ENCODE measurements at regions not wholly inside any gene's neighbourhood (a gene's known extent, or its start where the extent isn't known, plus 50 kb on each side); places are given as distances from the start of the nearest gene placed in this dataset.
"Not testable (repeated sequence)": the region's sequence is repeated elsewhere in the genome, so short reads cannot be mapped to it uniquely, and the experiment has no call there.

GRCh38 chr5:8831251-8831650 lies 714.6 kb downstream of the SEMA5A start:
- ChIA-PET POLR2A (no interaction called here), CTCF (no interaction called here)
- WGBS (ENCODE audit: insufficient coverage): no CpG with 5 or more reads among the region's 3 CpGs
- no peaks in the 10 kb centered on the region for H3K9me3 ChIP-seq (ENCODE audit: control extremely low read depth in 1 of 5, control insufficient read depth in 4 of 5, insufficient read depth in 2 of 5, low read depth in 1 of 5, low read length in 4 of 5)
- H3K27me3 ChIP-seq (replicated peaks in 2 of 5; ENCODE audit: control insufficient read depth in 4 of 5, insufficient read depth in 5 of 5, low read length in 4 of 5): no peaks in the 10 kb centered on the region
- no peak overlapping the region for H3K27ac ChIP-seq (ENCODE audit: insufficient read depth in 1 of 2, low read depth in 1 of 2, low read length in 2 of 2, poor library complexity in 1 of 2, severe bottlenecking in 2 of 2)
- no peak overlapping the region for H3K4me3 ChIP-seq (ENCODE audit: control insufficient read depth in 1 of 7, extremely low read depth in 1 of 7, insufficient read depth in 4 of 7, low read depth in 2 of 7, low read length in 6 of 7)
- H3K4me1 ChIP-seq (ENCODE audit: control extremely low read depth in 1 of 4, control insufficient read depth in 4 of 4, insufficient read depth in 4 of 4, low read length in 3 of 4): no peaks in the 10 kb centered on the region
- no peak for DNase-seq
- no peaks in the 10 kb centered on the region for H3K36me3 ChIP-seq (ENCODE audit: control insufficient read depth in 4 of 4, insufficient read depth in 4 of 4, low read length in 3 of 4)

DNA sequence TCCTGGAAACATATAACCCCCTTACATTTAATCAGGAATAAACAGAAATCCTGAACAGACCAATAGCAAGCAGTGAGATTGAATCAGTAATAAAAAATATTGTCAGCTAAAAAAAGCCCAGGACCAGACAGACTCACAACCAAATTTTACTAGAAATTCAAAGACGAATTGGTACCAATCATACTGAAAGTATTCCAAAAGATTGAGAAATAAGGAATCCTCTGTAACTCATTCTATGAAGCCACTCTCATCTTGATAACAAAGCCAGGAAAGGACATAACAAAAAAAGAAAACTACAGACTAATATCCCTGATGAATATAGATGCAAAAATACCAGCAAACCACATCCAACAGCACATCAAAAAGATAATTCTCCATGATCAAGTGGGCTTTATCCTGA lies 714.0 kb downstream of the SEMA5A start:
- no peak for DNase-seq
- Histone ChIP-seq H3K27me3 (replicated peaks in 2 of 5; ENCODE audit: control insufficient read depth in 4 of 5, insufficient read depth in 5 of 5, low read length in 4 of 5) (no peaks in the 10 kb centered on the region), H3K4me3 (ENCODE audit: control insufficient read depth in 1 of 7, extremely low read depth in 1 of 7, insufficient read depth in 4 of 7, low read depth in 2 of 7, low read length in 6 of 7) (no peak overlapping the region), H3K27ac (ENCODE audit: insufficient read depth in 1 of 2, low read depth in 1 of 2, low read length in 2 of 2, poor library complexity in 1 of 2, severe bottlenecking in 2 of 2) (no peak overlapping the region), H3K9me3 (ENCODE audit: control extremely low read depth in 1 of 5, control insufficient read depth in 4 of 5, insufficient read depth in 2 of 5, low read depth in 1 of 5, low read length in 4 of 5) (no peaks in the 10 kb centered on the region), H3K36me3 (ENCODE audit: control insufficient read depth in 4 of 4, insufficient read depth in 4 of 4, low read length in 3 of 4) (no peaks in the 10 kb centered on the region), H3K4me1 (ENCODE audit: control extremely low read depth in 1 of 4, control insufficient read depth in 4 of 4, insufficient read depth in 4 of 4, low read length in 3 of 4) (no peaks in the 10 kb centered on the region)
- ChIA-PET CTCF (no interaction called here), POLR2A (no interaction called here)
- no CpG with 5 or more reads among the region's 1 CpG for WGBS (ENCODE audit: insufficient coverage)

DNA sequence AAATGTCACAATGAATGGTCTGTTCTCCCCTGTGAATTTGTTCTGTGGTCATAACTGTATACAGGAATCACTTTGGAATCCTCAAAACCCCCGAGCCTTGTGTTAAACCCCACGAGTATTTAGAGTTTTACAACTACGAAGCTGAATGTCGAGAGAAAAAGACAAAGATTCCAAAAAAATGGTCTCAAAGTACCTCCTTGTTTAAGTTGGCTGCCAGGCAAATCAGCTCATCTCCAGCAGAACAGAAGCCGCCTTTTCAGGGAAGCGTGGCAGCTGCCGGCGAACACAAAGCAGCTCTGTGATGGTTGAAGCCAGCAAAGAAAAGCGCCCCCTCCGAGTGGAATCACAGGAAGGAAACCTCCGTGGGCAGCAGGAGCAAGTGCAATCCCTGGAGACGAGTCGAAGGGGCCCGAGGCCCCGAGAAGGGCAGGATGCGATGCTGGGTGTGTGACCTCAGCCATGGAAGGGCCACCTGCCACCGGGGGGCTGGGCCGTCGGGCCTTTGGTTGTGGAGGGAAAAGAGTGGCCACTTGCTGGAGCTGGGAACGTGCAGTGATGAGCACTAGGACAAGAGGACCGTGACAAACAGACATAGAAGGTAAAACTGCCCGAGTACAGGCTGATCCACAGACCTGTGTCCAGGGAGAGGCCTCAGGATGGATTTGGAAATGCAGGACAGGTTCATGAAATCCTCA lies 706.4 kb downstream of the SEMA5A start:
- H3K27me3 ChIP-seq (replicated peaks in 2 of 5; ENCODE audit: control insufficient read depth in 4 of 5, insufficient read depth in 5 of 5, low read length in 4 of 5): no peaks in the 10 kb centered on the region
- no peaks in the 10 kb centered on the region for H3K36me3 ChIP-seq (ENCODE audit: control insufficient read depth in 4 of 4, insufficient read depth in 4 of 4, low read length in 3 of 4)
- ChIA-PET POLR2A (no interaction called here), CTCF (no interaction called here)
- 93% methylated on average over 22 of the region's 22 CpGs for WGBS (ENCODE audit: insufficient coverage)
- peaks cover 0 to 2% (median 0%) of the 10 kb centered on the region in 5 experiments for H3K9me3 ChIP-seq (ENCODE audit: control extremely low read depth in 1 of 5, control insufficient read depth in 4 of 5, insufficient read depth in 2 of 5, low read depth in 1 of 5, low read length in 4 of 5)
- no peak for DNase-seq
- no peak overlapping the region for H3K4me3 ChIP-seq (ENCODE audit: control insufficient read depth in 1 of 7, extremely low read depth in 1 of 7, insufficient read depth in 4 of 7, low read depth in 2 of 7, low read length in 6 of 7)
- H3K4me1 ChIP-seq (ENCODE audit: control extremely low read depth in 1 of 4, control insufficient read depth in 4 of 4, insufficient read depth in 4 of 4, low read length in 3 of 4): no peaks in the 10 kb centered on the region
- no peak overlapping the region for H3K27ac ChIP-seq (ENCODE audit: insufficient read depth in 1 of 2, low read depth in 1 of 2, low read length in 2 of 2, poor library complexity in 1 of 2, severe bottlenecking in 2 of 2)

- no peak overlapping the region for H3K27ac ChIP-seq (ENCODE audit: insufficient read depth in 1 of 2, low read depth in 1 of 2, low read length in 2 of 2, poor library complexity in 1 of 2, severe bottlenecking in 2 of 2)
- POLR2A ChIA-PET: interaction anchor here (0.7 kb wide), 1 partner anchor 1206 kb away, joined by 6 read pairs; no protein-coding TSS in a partner anchor
- 81% methylated on average over 39 of the region's 39 CpGs for WGBS (ENCODE audit: insufficient coverage)
- DNase-seq: no peak
- H3K4me1 ChIP-seq (ENCODE audit: control extremely low read depth in 1 of 4, control insufficient read depth in 4 of 4, insufficient read depth in 4 of 4, low read length in 3 of 4): no peaks in the 10 kb centered on the region
- no peak overlapping the region for H3K4me3 ChIP-seq (ENCODE audit: control insufficient read depth in 1 of 7, extremely low read depth in 1 of 7, insufficient read depth in 4 of 7, low read depth in 2 of 7, low read length in 6 of 7)
- H3K9me3 ChIP-seq (ENCODE audit: control extremely low read depth in 1 of 5, control insufficient read depth in 4 of 5, insufficient read depth in 2 of 5, low read depth in 1 of 5, low read length in 4 of 5): peaks cover 0 to 2% (median 0%) of the 10 kb centered on the region in 5 experiments
- no peaks in the 10 kb centered on the region for H3K27me3 ChIP-seq (replicated peaks in 2 of 5; ENCODE audit: control insufficient read depth in 4 of 5, insufficient read depth in 5 of 5, low read length in 4 of 5)
- H3K36me3 ChIP-seq (ENCODE audit: control insufficient read depth in 4 of 4, insufficient read depth in 4 of 4, low read length in 3 of 4): no peaks in the 10 kb centered on the region
- CTCF ChIA-PET: interaction anchor here (0.7 to 1.3 kb wide), 2 partner anchors 80 to 214 kb away, joined by 3 to 4 read pairs; no protein-coding TSS in a partner anchor
These were observed 705.6 kb downstream of the SEMA5A start for GRCh38 chr5:8840237-8840636.

GRCh38 chr5:8840746-8841145 lies 705.1 kb downstream of the SEMA5A start:
- CTCF ChIA-PET: interaction anchor here (0.7 to 1.3 kb wide), 3 partner anchors 68 to 214 kb away, joined by 3 to 4 read pairs (median 3); no protein-coding TSS in a partner anchor
- not testable (repeated sequence) for DNase-seq; H3K9me3 ChIP-seq (ENCODE audit: control extremely low read depth in 1 of 5, control insufficient read depth in 4 of 5, insufficient read depth in 2 of 5, low read depth in 1 of 5, low read length in 4 of 5); H3K27me3 ChIP-seq (replicated peaks in 2 of 5; ENCODE audit: control insufficient read depth in 4 of 5, insufficient read depth in 5 of 5, low read length in 4 of 5); H3K36me3 ChIP-seq (ENCODE audit: control insufficient read depth in 4 of 4, insufficient read depth in 4 of 4, low read length in 3 of 4); H3K4me1 ChIP-seq (ENCODE audit: control extremely low read depth in 1 of 4, control insufficient read depth in 4 of 4, insufficient read depth in 4 of 4, low read length in 3 of 4); H3K4me3 ChIP-seq (ENCODE audit: control insufficient read depth in 1 of 7, extremely low read depth in 1 of 7, insufficient read depth in 4 of 7, low read depth in 2 of 7, low read length in 6 of 7); H3K27ac ChIP-seq (ENCODE audit: insufficient read depth in 1 of 2, low read depth in 1 of 2, low read length in 2 of 2, poor library complexity in 1 of 2, severe bottlenecking in 2 of 2)
- POLR2A ChIA-PET: interaction anchor here (0.7 kb wide), 1 partner anchor 1205 kb away, joined by 6 read pairs; no protein-coding TSS in a partner anchor
- WGBS (ENCODE audit: insufficient coverage): 96% methylated on average over 8 of the region's 8 CpGs

- Histone ChIP-seq H3K36me3 (ENCODE audit: control insufficient read depth in 4 of 4, insufficient read depth in 4 of 4, low read length in 3 of 4) (no peaks in the 10 kb centered on the region), H3K4me1 (ENCODE audit: control extremely low read depth in 1 of 4, control insufficient read depth in 4 of 4, insufficient read depth in 4 of 4, low read length in 3 of 4) (no peaks in the 10 kb centered on the region), H3K4me3 (ENCODE audit: control insufficient read depth in 1 of 7, extremely low read depth in 1 of 7, insufficient read depth in 4 of 7, low read depth in 2 of 7, low read length in 6 of 7) (no peak overlapping the region), H3K9me3 (ENCODE audit: control extremely low read depth in 1 of 5, control insufficient read depth in 4 of 5, insufficient read depth in 2 of 5, low read depth in 1 of 5, low read length in 4 of 5) (peaks cover 0 to 2% (median 0%) of the 10 kb centered on the region in 5 experiments), H3K27me3 (replicated peaks in 2 of 5; ENCODE audit: control insufficient read depth in 4 of 5, insufficient read depth in 5 of 5, low read length in 4 of 5) (no peaks in the 10 kb centered on the region), H3K27ac (ENCODE audit: insufficient read depth in 1 of 2, low read depth in 1 of 2, low read length in 2 of 2, poor library complexity in 1 of 2, severe bottlenecking in 2 of 2) (no peak overlapping the region)
- CTCF ChIA-PET: no interaction called here
- POLR2A ChIA-PET: no interaction called here
- DNase-seq: no peak
- WGBS (ENCODE audit: insufficient coverage): 85% methylated on average over 5 of the region's 5 CpGs
These were observed 702.8 kb downstream of the SEMA5A start for GRCh38 chr5:8842971-8843551.

DNA sequence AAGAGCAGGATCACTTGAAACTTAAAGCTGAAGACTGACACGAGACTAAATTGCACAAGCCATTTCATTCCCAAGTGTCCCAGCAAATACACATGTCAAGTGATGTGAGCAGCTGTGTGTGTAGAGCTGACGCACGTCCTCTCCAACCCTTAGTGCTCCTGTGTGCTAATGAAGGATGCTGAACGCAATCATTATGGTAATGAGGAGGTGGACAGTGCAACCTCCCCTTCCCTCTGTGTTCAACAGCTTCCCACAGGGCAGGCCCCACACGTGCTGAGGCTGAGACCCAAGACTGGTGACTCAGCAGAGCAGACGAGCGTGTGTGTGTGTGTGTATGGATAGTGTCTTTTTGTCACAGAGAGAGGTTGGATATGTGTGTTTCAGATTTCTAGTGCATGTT lies 702.1 kb downstream of the SEMA5A start:
- no peak for DNase-seq
- ChIA-PET CTCF (no interaction called here), POLR2A (no interaction called here)
- H3K27me3 ChIP-seq (replicated peaks in 2 of 5; ENCODE audit: control insufficient read depth in 4 of 5, insufficient read depth in 5 of 5, low read length in 4 of 5): no peaks in the 10 kb centered on the region
- no peaks in the 10 kb centered on the region for H3K36me3 ChIP-seq (ENCODE audit: control insufficient read depth in 4 of 4, insufficient read depth in 4 of 4, low read length in 3 of 4)
- no peak overlapping the region for H3K27ac ChIP-seq (ENCODE audit: insufficient read depth in 1 of 2, low read depth in 1 of 2, low read length in 2 of 2, poor library complexity in 1 of 2, severe bottlenecking in 2 of 2)
- peaks cover 0 to 2% (median 0%) of the 10 kb centered on the region in 5 experiments for H3K9me3 ChIP-seq (ENCODE audit: control extremely low read depth in 1 of 5, control insufficient read depth in 4 of 5, insufficient read depth in 2 of 5, low read depth in 1 of 5, low read length in 4 of 5)
- no peak overlapping the region for H3K4me3 ChIP-seq (ENCODE audit: control insufficient read depth in 1 of 7, extremely low read depth in 1 of 7, insufficient read depth in 4 of 7, low read depth in 2 of 7, low read length in 6 of 7)
- H3K4me1 ChIP-seq (ENCODE audit: control extremely low read depth in 1 of 4, control insufficient read depth in 4 of 4, insufficient read depth in 4 of 4, low read length in 3 of 4): no peaks in the 10 kb centered on the region
- 82% methylated on average over 4 of the region's 7 CpGs for WGBS (ENCODE audit: insufficient coverage)
